ENCODE measurements at regions not wholly inside any gene's neighbourhood (a gene's known extent, or its start where the extent isn't known, plus 50 kb on each side); places are given as distances from the start of the nearest gene placed in this dataset.

- no peak for DNase-seq (ENCODE audit: extremely low spot score)
- CTCF ChIA-PET, result no interaction called here
Observed at GRCh38 chrY:8488955-8489354, 848.3 kb upstream of the TSPY4 start.

DNA sequence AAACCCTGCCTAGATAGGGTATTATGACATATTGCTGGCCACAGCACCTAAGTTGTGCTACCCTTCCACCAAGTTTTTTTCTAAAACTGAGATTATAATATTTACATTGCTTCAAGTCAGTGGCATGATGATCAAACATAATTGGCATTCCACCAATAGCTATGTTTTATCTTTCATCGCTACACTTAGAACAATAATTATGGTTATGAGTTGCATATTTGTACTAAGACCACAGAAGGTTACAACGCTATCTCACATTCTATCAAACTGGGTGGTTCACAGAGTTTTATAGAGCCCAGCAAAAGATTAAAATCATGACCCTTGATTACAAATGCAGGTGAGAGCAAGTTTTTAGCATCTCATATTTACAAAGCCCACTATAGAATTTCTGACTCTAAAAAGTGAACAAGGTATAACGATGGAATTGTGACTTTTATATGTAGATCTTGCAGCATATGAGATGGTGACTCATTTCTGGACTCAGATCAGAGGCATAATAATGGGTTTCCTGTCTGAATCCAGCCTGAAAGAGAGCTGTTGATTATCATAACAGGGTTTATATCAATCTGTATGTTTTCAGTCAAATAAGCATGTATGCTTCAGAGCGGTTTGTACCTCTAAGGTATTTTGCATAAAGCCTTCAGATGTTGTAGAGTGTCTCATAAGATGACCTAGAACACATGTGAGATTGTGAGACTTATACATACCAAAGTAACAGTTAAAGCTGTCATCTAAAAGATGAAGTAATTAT is 847.2 kb upstream of the TSPY4 start:
- ChIA-PET POLR2A (no interaction called here), CTCF (no interaction called here)
- no peak for DNase-seq (ENCODE audit: extremely low spot score)
- TF ChIP-seq, protein P1, sequence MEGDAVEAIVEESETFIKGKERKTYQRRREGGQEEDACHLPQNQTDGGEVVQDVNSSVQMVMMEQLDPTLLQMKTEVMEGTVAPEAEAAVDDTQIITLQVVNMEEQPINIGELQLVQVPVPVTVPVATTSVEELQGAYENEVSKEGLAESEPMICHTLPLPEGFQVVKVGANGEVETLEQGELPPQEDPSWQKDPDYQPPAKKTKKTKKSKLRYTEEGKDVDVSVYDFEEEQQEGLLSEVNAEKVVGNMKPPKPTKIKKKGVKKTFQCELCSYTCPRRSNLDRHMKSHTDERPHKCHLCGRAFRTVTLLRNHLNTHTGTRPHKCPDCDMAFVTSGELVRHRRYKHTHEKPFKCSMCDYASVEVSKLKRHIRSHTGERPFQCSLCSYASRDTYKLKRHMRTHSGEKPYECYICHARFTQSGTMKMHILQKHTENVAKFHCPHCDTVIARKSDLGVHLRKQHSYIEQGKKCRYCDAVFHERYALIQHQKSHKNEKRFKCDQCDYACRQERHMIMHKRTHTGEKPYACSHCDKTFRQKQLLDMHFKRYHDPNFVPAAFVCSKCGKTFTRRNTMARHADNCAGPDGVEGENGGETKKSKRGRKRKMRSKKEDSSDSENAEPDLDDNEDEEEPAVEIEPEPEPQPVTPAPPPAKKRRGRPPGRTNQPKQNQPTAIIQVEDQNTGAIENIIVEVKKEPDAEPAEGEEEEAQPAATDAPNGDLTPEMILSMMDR (IDR thresholded peaks at IDR 0.05; ENCODE audit: control extremely low read depth, extremely low read depth, low read depth, missing control alignments), result no peak

More at GRCh38 chrY:8488955-8489354, 848.3 kb upstream of the TSPY4 start:
- POLR2A ChIA-PET, result no interaction called here
- TF ChIP-seq, protein P1 (IDR thresholded peaks at IDR 0.05; ENCODE audit: control extremely low read depth, extremely low read depth, low read depth, missing control alignments), result no peak

GRCh38 chrY:8494396-8494795 is 842.9 kb upstream of the TSPY4 start:
- CTCF ChIA-PET, result no interaction called here
- TF ChIP-seq, protein P1 (IDR thresholded peaks at IDR 0.05; ENCODE audit: control extremely low read depth, extremely low read depth, low read depth, missing control alignments), result no peak
- POLR2A ChIA-PET, result no interaction called here
- DNase-seq (ENCODE audit: extremely low spot score), result no peak

DNA sequence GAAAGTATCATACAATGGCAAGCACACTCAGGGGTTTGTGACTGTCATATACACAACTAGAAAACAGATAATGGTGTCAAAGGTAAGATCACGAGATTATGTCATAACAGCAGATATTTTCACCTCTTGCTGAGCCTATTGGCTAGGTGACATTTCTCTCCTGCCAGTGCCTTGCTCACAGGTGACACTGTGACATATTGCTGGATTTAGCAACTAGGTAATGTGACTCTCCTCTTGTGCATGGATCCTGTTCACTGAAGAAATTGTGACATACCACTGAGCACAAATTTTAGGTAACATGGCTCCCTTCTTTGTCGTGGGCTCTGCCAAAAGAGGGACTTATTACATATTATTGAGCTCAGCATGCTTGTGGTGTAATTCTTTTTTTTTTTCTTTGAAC is 842.0 kb upstream of the TSPY4 start:
- no peak for DNase-seq (ENCODE audit: extremely low spot score)
- ChIA-PET CTCF (no interaction called here), POLR2A (no interaction called here)
- TF ChIP-seq, protein P1 (IDR thresholded peaks at IDR 0.05; ENCODE audit: control extremely low read depth, extremely low read depth, low read depth, missing control alignments), result no peak

DNA sequence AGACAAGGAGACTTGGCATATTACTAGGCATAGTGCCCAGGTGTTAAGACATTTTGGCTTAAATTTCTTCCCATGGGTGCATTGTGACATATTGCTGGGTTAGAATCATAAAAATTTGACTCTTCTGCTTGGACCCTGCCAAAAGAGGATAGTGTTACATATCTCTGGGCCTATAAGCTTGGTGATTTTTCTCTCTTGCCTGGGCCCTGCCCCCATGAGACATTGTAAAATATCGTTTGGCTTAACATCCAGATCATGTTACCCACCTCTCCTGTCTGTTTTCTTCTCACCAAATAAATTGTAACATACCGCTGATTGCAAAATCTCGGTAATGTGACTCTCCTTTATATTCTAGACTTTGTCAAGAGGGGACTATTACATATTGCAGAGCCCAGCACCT is 836.4 kb upstream of the TSPY4 start:
- TF ChIP-seq, protein P1 (IDR thresholded peaks at IDR 0.05; ENCODE audit: control extremely low read depth, extremely low read depth, low read depth, missing control alignments), result no peak
- DNase-seq (ENCODE audit: extremely low spot score), result no peak
- POLR2A ChIA-PET, result no interaction called here
- CTCF ChIA-PET, result no interaction called here

DNA sequence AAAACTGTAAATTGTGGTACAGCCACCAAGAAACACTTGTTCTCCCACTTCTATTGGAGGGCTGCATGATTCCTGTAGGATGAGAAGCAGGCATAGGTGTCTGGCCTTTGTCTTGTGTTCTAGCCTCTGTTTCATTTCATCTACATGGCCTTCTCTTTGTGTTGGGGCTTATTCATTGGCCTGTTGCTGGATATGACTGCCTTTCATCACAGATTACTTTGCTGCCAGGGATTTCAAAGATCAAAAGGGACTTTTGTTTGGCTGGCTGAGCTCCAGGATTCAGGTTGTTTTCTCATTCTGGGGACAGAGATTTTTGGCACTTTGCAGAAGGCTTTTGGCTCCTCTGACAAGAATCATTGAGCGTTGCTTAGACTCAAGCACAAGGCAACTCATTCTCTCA is 803.8 kb upstream of the TSPY4 start:
- ChIA-PET POLR2A (no interaction called here), CTCF (no interaction called here)
- DNase-seq (ENCODE audit: extremely low spot score), result no peak
- TF ChIP-seq, protein P1 (IDR thresholded peaks at IDR 0.05; ENCODE audit: control extremely low read depth, extremely low read depth, low read depth, missing control alignments), result no peak

All from GM10248 (cell line).